Calu3 (cell line): ENCODE measurements at regions not wholly inside any gene's neighbourhood (a gene's known extent, or its start where the extent isn't known, plus 50 kb on each side); places are given as distances from the start of the nearest gene placed in this dataset.
A peak's percentile ranks its signal among the peaks of the same experiment; 100 is the strongest.

Experiments used
- BruUV-seq: library from RNA; stranded (reverse); fragments of 400-500 nt; replicated peaks from 2 replicates; lab custom pipeline; 2021; lab: Mats Ljungman, UMichigan
- CTCF ChIA-PET: fragments of 300-600 bp; sonication (Branson Sonifier 250); formaldehyde crosslinking; loops from one replicate; lab custom pipeline; 2022; ENCODE audit warnings: antibody characterized with exemption; lab: Charles Lee
- DNase-seq: peaks from one replicate; pipeline ENCODE4 v3.0.0; 2022
- H3K27ac Mint-ChIP-seq: one replicate; pipeline ENCODE4 v1.8.0; 2022; ENCODE audit warnings: mixed read lengths; ENCODE audit not compliant: unreplicated experiment
- H3K27me3 Mint-ChIP-seq: one replicate; pipeline ENCODE4 v1.8.0; 2022; ENCODE audit warnings: mixed read lengths; ENCODE audit not compliant: unreplicated experiment
- H3K36me3 Mint-ChIP-seq: one replicate; pipeline ENCODE4 v1.8.0; 2022; ENCODE audit warnings: mild to moderate bottlenecking, moderate library complexity, mixed read lengths; ENCODE audit not compliant: insufficient read depth, unreplicated experiment
- H3K4me1 Mint-ChIP-seq: one replicate; pipeline ENCODE4 v1.8.0; 2022; ENCODE audit warnings: mild to moderate bottlenecking, low read depth, mixed read lengths; ENCODE audit not compliant: unreplicated experiment
- H3K4me3 Mint-ChIP-seq: one replicate; pipeline ENCODE4 v1.8.0; 2022; ENCODE audit warnings: mild to moderate bottlenecking, low read depth, moderate library complexity, mixed read lengths; ENCODE audit not compliant: unreplicated experiment
- H3K9me3 Mint-ChIP-seq: one replicate; pipeline ENCODE4 v1.8.0; 2022; ENCODE audit warnings: low read depth, mixed read lengths; ENCODE audit not compliant: unreplicated experiment
- CTCF ChIP-seq: fragments of 200-600 bp; IDR thresholded peaks from one replicate; pipeline ENCODE4 v1.8.0; 2022; ENCODE audit warnings: antibody characterized with exemption; ENCODE audit not compliant: unreplicated experiment
- intact Hi-C: fragments of 100-400 bp; cut with micrococcal nuclease; formaldehyde crosslinking; loops from one replicate; pipeline ENCODE4 v1.10.0; 2022; ENCODE audit not compliant: unreplicated experiment

- BruUV-seq = no TSS peak
- intact Hi-C loops = no loop called here
- H3K27me3 Mint-ChIP-seq = peaks cover 8% of the 10 kb centered on the region
- DNase-seq = no peak
- CTCF ChIA-PET = no interaction called here
- H3K9me3 Mint-ChIP-seq = peaks cover 3% of the 10 kb centered on the region
- no peak overlapping the region for H3K4me3 Mint-ChIP-seq
- H3K4me1 Mint-ChIP-seq = no peaks in the 10 kb centered on the region
- H3K36me3 Mint-ChIP-seq = no peaks in the 10 kb centered on the region
- no peak overlapping the region for H3K27ac Mint-ChIP-seq
- no peak for TF ChIP-seq CTCF
Measured at GRCh38 chr2:538646-539045, 138.6 kb downstream of the TMEM18 start.

GRCh38 chr2:535222-535621 is 142.0 kb downstream of the TMEM18 start:
- CTCF ChIA-PET = no interaction called here
- TF ChIP-seq CTCF = peak; percentile 27
- no peaks in the 10 kb centered on the region for H3K4me1 Mint-ChIP-seq
- DNase-seq = peak; percentile 22
- H3K9me3 Mint-ChIP-seq = peaks cover 3% of the 10 kb centered on the region
- no peaks in the 10 kb centered on the region for H3K27me3 Mint-ChIP-seq
- no peak overlapping the region for H3K27ac Mint-ChIP-seq
- no peak overlapping the region for H3K4me3 Mint-ChIP-seq
- BruUV-seq = no TSS peak
- intact Hi-C loops = loop anchor here (1.0 kb wide), 1 partner anchor 100 kb away; no protein-coding TSS in a partner anchor
- H3K36me3 Mint-ChIP-seq = no peaks in the 10 kb centered on the region

- CTCF ChIA-PET = interaction anchor here (0.6 to 1.2 kb wide), 2 partner anchors 104 to 1016 kb away, joined by 3 read pairs; no protein-coding TSS in a partner anchor
- no peak for TF ChIP-seq CTCF
- Mint-ChIP-seq H3K36me3 (no peaks in the 10 kb centered on the region), H3K9me3 (no peaks in the 10 kb centered on the region), H3K4me3 (no peak overlapping the region), H3K27me3 (no peaks in the 10 kb centered on the region), H3K27ac (peak overlapping the region; percentile 4), H3K4me1 (no peaks in the 10 kb centered on the region)
- no TSS peak for BruUV-seq
- intact Hi-C loops = loop anchor here (1.0 to 10.0 kb wide), 3 partner anchors 107 to 1017 kb away; no protein-coding TSS in a partner anchor
- DNase-seq = no peak
Measured at GRCh38 chr2:529852-530251, 147.4 kb downstream of the TMEM18 start.

GRCh38 chr2:529424-529823 is 147.8 kb downstream of the TMEM18 start:
- intact Hi-C loops = loop anchor here (1.0 to 10.0 kb wide), 3 partner anchors 108 to 1017 kb away; no protein-coding TSS in a partner anchor
- CTCF ChIA-PET = interaction anchor here (0.6 to 1.2 kb wide), 4 partner anchors 57 to 1017 kb away, joined by 3 to 5 read pairs (median 3); no protein-coding TSS in a partner anchor
- Mint-ChIP-seq H3K4me1 (no peaks in the 10 kb centered on the region), H3K36me3 (no peaks in the 10 kb centered on the region), H3K27ac (peak overlapping the region; percentile 4), H3K9me3 (no peaks in the 10 kb centered on the region), H3K4me3 (no peak overlapping the region), H3K27me3 (no peaks in the 10 kb centered on the region)
- DNase-seq = peak; percentile 34
- no TSS peak for BruUV-seq
- TF ChIP-seq CTCF = peak; percentile 54
